Testis (tissue), 2 donors: ENCODE measurements at regions not wholly inside any gene's neighbourhood (a gene's known extent, or its start where the extent isn't known, plus 50 kb on each side); places are given as distances from the start of the nearest gene placed in this dataset.

Experiments
- CTCF ChIP-seq, 3 experiments: fragments of 450-650 bp in 2 of 3; fragments of 200-600 bp in 1 of 3; sonication (generic) in 1 of 3; IDR thresholded peaks; one replicate each; pipeline ENCODE4 v1.5.1; 2016 to 2019; ENCODE audit warnings: antibody characterized with exemption in 3 of 3, mild to moderate bottlenecking in 2 of 3, moderate library complexity in 1 of 3
- POLR2A ChIP-seq: fragments of 450-650 bp; IDR thresholded peaks from one replicate; pipeline ENCODE4 v1.6.1; 2017; ENCODE audit warnings: antibody characterized with exemption, mild to moderate bottlenecking, moderate library complexity

- TF ChIP-seq CTCF (IDR thresholded peaks at IDR 0.05) (no peak), POLR2A (no peak)
Observed at GRCh38 chr13:108142702-108143436, 72.5 kb downstream of the LIG4 start.
